Psoas muscle (tissue), 7 donors: ENCODE measurements at regions not wholly inside any gene's neighbourhood (a gene's known extent, or its start where the extent isn't known, plus 50 kb on each side); places are given as distances from the start of the nearest gene placed in this dataset.

Experiments used
- ATAC-seq, 4 donors: fragments of 200-7000 bp; cut with Tn5 transposase; one replicate each; pipeline ENCODE4 v1.9.1; 2020; ENCODE audit warnings: moderate library complexity in 3 of 4, mild to moderate bottlenecking in 2 of 4
- DNase-seq, 2 donors: peaks; one replicate each; pipeline ENCODE4 v3.0.0-alpha.2; 2020
- H3K27ac ChIP-seq: fragments of 200-600 bp; one replicate; pipeline ENCODE4 v1.8.0; 2022
- H3K27me3 ChIP-seq, 3 donors: fragments of 200-600 bp in 1 of 3; one replicate each; pipeline versions ENCODE4 v1.6.1 to v1.8.0; 2013 to 2022; ENCODE audit warnings: low read length in 2 of 3, mild to moderate bottlenecking in 2 of 3, moderate library complexity in 1 of 3; ENCODE audit not compliant: insufficient read depth in 3 of 3
- H3K36me3 ChIP-seq, 2 donors: fragments of 200-600 bp in 1 of 2; one replicate each; pipeline versions ENCODE4 v1.6.1 to v1.8.0; 2013 to 2022; ENCODE audit warnings: low read depth in 1 of 2, mild to moderate bottlenecking in 1 of 2, moderate library complexity in 1 of 2; ENCODE audit not compliant: insufficient read depth in 1 of 2
- H3K4me1 ChIP-seq: fragments of 200-600 bp; one replicate; pipeline ENCODE4 v1.8.0; 2022
- H3K4me3 ChIP-seq: fragments of 200-600 bp; one replicate; pipeline ENCODE4 v1.8.0; 2022; ENCODE audit warnings: mild to moderate bottlenecking
- H3K9me3 ChIP-seq: fragments of 200-600 bp; one replicate; pipeline ENCODE4 v1.8.0; 2022
- WGBS, 3 donors: extraction: QIAGEN DNeasy Blood & Tissue Kit; methylation state at CpG; one replicate each; pipeline versions ENCODE4 v1.1.6 to v1.1.7; 2013; 5-methylcytosine and 5-hydroxymethylcytosine counted together
- intact Hi-C, 2 donors: fragments of 100-400 bp; cut with DNase I; formaldehyde crosslinking; loops; one replicate each; pipeline versions ENCODE4 v1.11.0 to v1.14.2; 2022
- TF ChIP-seq, protein P1 (sequence below): fragments of 200-600 bp; IDR thresholded peaks from one replicate; pipeline ENCODE4 v1.8.0; 2022; ENCODE audit warnings: antibody characterized with exemption
- donor health status: healthy with polysubstance abuse.
- donor health status: DM: no; HTN: no; CAD: no; lungs with moderate emphysema.
- donor health status: Bipolar disorder and iron deficiency.
- donor health status: healthy.
- donor health status: DM: yes; HTN: yes; CAD: no.
- donor health status: DM: no; HTN: no; CAD: no.
- donor health status: DM: yes; HTN: yes; CAD: no.

GRCh38 chr18:53753601-53754000, 470.9 kb downstream of the MBD2 start:
- Histone ChIP-seq H3K4me3 (no peak overlapping the region), H3K36me3 (no peaks in the 10 kb centered on the region), H3K27ac (no peak overlapping the region), H3K9me3 (no peaks in the 10 kb centered on the region), H3K27me3 (no peaks in the 10 kb centered on the region), H3K4me1 (no peaks in the 10 kb centered on the region)
- TF ChIP-seq, protein P1, sequence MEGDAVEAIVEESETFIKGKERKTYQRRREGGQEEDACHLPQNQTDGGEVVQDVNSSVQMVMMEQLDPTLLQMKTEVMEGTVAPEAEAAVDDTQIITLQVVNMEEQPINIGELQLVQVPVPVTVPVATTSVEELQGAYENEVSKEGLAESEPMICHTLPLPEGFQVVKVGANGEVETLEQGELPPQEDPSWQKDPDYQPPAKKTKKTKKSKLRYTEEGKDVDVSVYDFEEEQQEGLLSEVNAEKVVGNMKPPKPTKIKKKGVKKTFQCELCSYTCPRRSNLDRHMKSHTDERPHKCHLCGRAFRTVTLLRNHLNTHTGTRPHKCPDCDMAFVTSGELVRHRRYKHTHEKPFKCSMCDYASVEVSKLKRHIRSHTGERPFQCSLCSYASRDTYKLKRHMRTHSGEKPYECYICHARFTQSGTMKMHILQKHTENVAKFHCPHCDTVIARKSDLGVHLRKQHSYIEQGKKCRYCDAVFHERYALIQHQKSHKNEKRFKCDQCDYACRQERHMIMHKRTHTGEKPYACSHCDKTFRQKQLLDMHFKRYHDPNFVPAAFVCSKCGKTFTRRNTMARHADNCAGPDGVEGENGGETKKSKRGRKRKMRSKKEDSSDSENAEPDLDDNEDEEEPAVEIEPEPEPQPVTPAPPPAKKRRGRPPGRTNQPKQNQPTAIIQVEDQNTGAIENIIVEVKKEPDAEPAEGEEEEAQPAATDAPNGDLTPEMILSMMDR, result no peak
- ATAC-seq (no peak), DNase-seq (no peak)
- intact Hi-C loops, result no loop called here
- WGBS, 3 donors, result 55 to 76% (median 57%) methylated on average over 3 of the region's 3 CpGs

GRCh38 chr18:53752781-53753367, 471.6 kb downstream of the MBD2 start:
- Histone ChIP-seq H3K4me1 (no peaks in the 10 kb centered on the region), H3K9me3 (no peaks in the 10 kb centered on the region), H3K27ac (no peak overlapping the region), H3K27me3 (no peaks in the 10 kb centered on the region), H3K4me3 (no peak overlapping the region), H3K36me3 (no peaks in the 10 kb centered on the region)
- no peak for DNase-seq
- WGBS, 3 donors, result 66 to 84% (median 81%) methylated on average over 5 of the region's 5 CpGs
- ATAC-seq, result no peak
- TF ChIP-seq, protein P1, result no peak
- intact Hi-C loops, result no loop called here

GRCh38 chr18:53749766-53750165, 474.7 kb downstream of the MBD2 start:
- WGBS, 3 donors, result 82 to 84% (median 83%) methylated on average over 5 of the region's 5 CpGs
- ATAC-seq (no peak), DNase-seq (no peak)
- Histone ChIP-seq H3K27me3 (no peaks in the 10 kb centered on the region), H3K27ac (no peak overlapping the region), H3K4me3 (no peak overlapping the region), H3K36me3 (no peaks in the 10 kb centered on the region), H3K4me1 (no peaks in the 10 kb centered on the region), H3K9me3 (no peaks in the 10 kb centered on the region)
- TF ChIP-seq, protein P1, result no peak
- intact Hi-C loops, result no loop called here

- no peaks in the 10 kb centered on the region for H3K4me1 ChIP-seq
- H3K4me3 ChIP-seq, result no peak overlapping the region
- TF ChIP-seq, protein P1, result no peak
- no peak overlapping the region for H3K27ac ChIP-seq
- no peak for ATAC-seq
- H3K27me3 ChIP-seq, result no peaks in the 10 kb centered on the region
- no peaks in the 10 kb centered on the region for H3K36me3 ChIP-seq
- no peak for DNase-seq
- H3K9me3 ChIP-seq, result no peaks in the 10 kb centered on the region
- intact Hi-C loops, result no loop called here
Observed at GRCh38 chr18:53747663-53748160, 476.8 kb downstream of the MBD2 start.

- TF ChIP-seq, protein P1, result no peak
- no peak for DNase-seq
Observed at GRCh38 chr18:53747210-53747609, 477.3 kb downstream of the MBD2 start.

More at GRCh38 chr18:53747210-53747609, 477.3 kb downstream of the MBD2 start:
- Histone ChIP-seq H3K4me3 (no peak overlapping the region), H3K9me3 (no peaks in the 10 kb centered on the region), H3K36me3 (no peaks in the 10 kb centered on the region), H3K27ac (no peak overlapping the region), H3K4me1 (no peaks in the 10 kb centered on the region), H3K27me3 (no peaks in the 10 kb centered on the region)
- intact Hi-C loops, result no loop called here
- WGBS, 3 donors, result 31 to 66% (median 37%) methylated on average over 2 of the region's 2 CpGs
- ATAC-seq, result no peak
